GM23338 (cell line): ENCODE measurements at regions not wholly inside any gene's neighbourhood (a gene's known extent, or its start where the extent isn't known, plus 50 kb on each side); places are given as distances from the start of the nearest gene placed in this dataset.

Experiments used
- ATAC-seq: fragments of 200-7000 bp; cut with Tn5 transposase; 3 replicates; pipeline ENCODE4 v1.9.1; 2020
- DNase-seq: peaks from one replicate; pipeline ENCODE4 v3.0.0-alpha.2; 2015; ENCODE audit warnings: low spot score
- H2AFZ ChIP-seq: fragments of 200-600 bp; sonication (generic); 2 replicates; pipeline ENCODE4 v1.8.0; 2016; ENCODE audit warnings: antibody characterized with exemption, mild to moderate bottlenecking, moderate library complexity
- H3F3A ChIP-seq: fragments of 200-600 bp; sonication (generic); replicated peaks from 2 replicates; pipeline ENCODE4 v1.8.0; 2017; ENCODE audit warnings: antibody characterized with exemption, mixed run types, low read depth
- H3K27ac ChIP-seq: fragments of 200-600 bp; sonication (generic); 2 replicates; pipeline ENCODE4 v1.6.1; 2016; ENCODE audit warnings: low read depth
- H3K27me3 ChIP-seq: fragments of 200-600 bp; sonication (generic); 2 replicates; pipeline ENCODE4 v1.8.0; 2016; ENCODE audit warnings: mild to moderate bottlenecking, mixed run types, moderate library complexity; ENCODE audit not compliant: insufficient read depth
- H3K36me3 ChIP-seq: fragments of 200-600 bp; sonication (generic); 2 replicates; pipeline ENCODE4 v1.8.0; 2016; ENCODE audit warnings: mild to moderate bottlenecking; ENCODE audit not compliant: insufficient read depth
- H3K4me1 ChIP-seq: fragments of 200-600 bp; sonication (generic); 2 replicates; pipeline ENCODE4 v1.8.0; 2016; ENCODE audit warnings: mild to moderate bottlenecking, moderate library complexity; ENCODE audit not compliant: insufficient read depth
- H3K4me2 ChIP-seq: fragments of 200-600 bp; sonication (generic); 2 replicates; pipeline ENCODE4 v1.7.1; 2017; ENCODE audit warnings: mixed run types
- H3K4me3 ChIP-seq: fragments of 200-600 bp; sonication (generic); 2 replicates; pipeline ENCODE4 v1.6.1; 2016; ENCODE audit warnings: mixed run types
- H3K79me2 ChIP-seq: fragments of 200-600 bp; sonication (generic); replicated peaks from 2 replicates; pipeline ENCODE4 v1.8.0; 2017; ENCODE audit warnings: mild to moderate bottlenecking; ENCODE audit not compliant: insufficient read depth
- H3K9me2 ChIP-seq: fragments of 200-600 bp; sonication (generic); 2 replicates; pipeline ENCODE4 v1.8.0; 2017; ENCODE audit not compliant: insufficient read depth
- H4K20me1 ChIP-seq: fragments of 200-600 bp; sonication (generic); replicated peaks from 2 replicates; pipeline ENCODE4 v1.8.0; 2017; ENCODE audit warnings: mild to moderate bottlenecking; ENCODE audit not compliant: insufficient read depth
- H3K27ac Mint-ChIP-seq: 2 replicates; pipeline ENCODE4 v1.8.0; 2020; ENCODE audit warnings: inconsistent platforms, mild to moderate bottlenecking, moderate library complexity, mixed read lengths
- H3K27me3 Mint-ChIP-seq: 3 replicates; pipeline ENCODE4 v1.8.0; 2022; ENCODE audit warnings: low read depth, mild to moderate bottlenecking, moderate library complexity, mixed read lengths, inconsistent platforms; ENCODE audit not compliant: insufficient read depth, poor library complexity
- H3K36me3 Mint-ChIP-seq: 3 replicates; pipeline ENCODE4 v1.8.0; 2021; ENCODE audit warnings: low read depth, mild to moderate bottlenecking, inconsistent platforms, moderate library complexity, mixed read lengths
- H3K4me1 Mint-ChIP-seq: 3 replicates; pipeline ENCODE4 v1.8.0; 2020; ENCODE audit warnings: mild to moderate bottlenecking, inconsistent platforms, mixed read lengths
- H3K4me3 Mint-ChIP-seq: 3 replicates; pipeline ENCODE4 v1.8.0; 2021; ENCODE audit warnings: moderate library complexity, mild to moderate bottlenecking, inconsistent platforms, mixed read lengths
- H3K9me3 Mint-ChIP-seq: 3 replicates; pipeline ENCODE4 v1.8.0; 2020; ENCODE audit warnings: moderate library complexity, mild to moderate bottlenecking, inconsistent platforms, mixed read lengths
- CREB1 ChIP-seq: fragments of 250-450 bp; sonication (Bioruptor Pico); IDR thresholded peaks from 2 replicates; pipeline ENCODE4 v1.5.0; 2020; ENCODE audit warnings: low read depth, mild to moderate bottlenecking, moderate library complexity
- EZH2 ChIP-seq: fragments of 200-600 bp; sonication (generic); IDR thresholded peaks from one replicate; pipeline ENCODE4 v1.8.0; 2017; ENCODE audit warnings: antibody characterized with exemption, mild to moderate bottlenecking, low read depth; ENCODE audit not compliant: unreplicated experiment
- EZH2phosphoT487 ChIP-seq: fragments of 200-600 bp; sonication (generic); IDR thresholded peaks from one replicate; pipeline ENCODE4 v1.8.1; 2018; ENCODE audit warnings: antibody characterized with exemption; ENCODE audit not compliant: unreplicated experiment
- JUNB ChIP-seq: IDR thresholded peaks from one replicate; pipeline ENCODE4 v1.6.1; 2016; ENCODE audit warnings: antibody characterized with exemption; ENCODE audit not compliant: unreplicated experiment
- NANOG ChIP-seq: IDR thresholded peaks from 2 replicates; pipeline ENCODE4 v1.6.1; 2016; ENCODE audit warnings: antibody characterized with exemption, borderline replicate concordance
- STAT1 ChIP-seq: IDR thresholded peaks from one replicate; pipeline ENCODE4 v1.6.1; 2016; ENCODE audit warnings: antibody characterized with exemption; ENCODE audit not compliant: unreplicated experiment
- ZNF114 ChIP-seq: fragments of 250-450 bp; sonication (Bioruptor Pico); IDR thresholded peaks from 2 replicates; pipeline ENCODE4 v1.5.0; 2020; ENCODE audit warnings: mild to moderate bottlenecking, moderate library complexity
- TF ChIP-seq, protein P1 (sequence below): IDR thresholded peaks from one replicate; pipeline ENCODE4 v1.6.1; 2018; ENCODE audit warnings: antibody characterized with exemption; ENCODE audit not compliant: unreplicated experiment
- TF ChIP-seq, protein P2 (sequence below): IDR thresholded peaks from 2 replicates; pipeline ENCODE4 v1.6.1; 2016; ENCODE audit warnings: antibody characterized with exemption
- TF ChIP-seq, protein P3 (sequence below), 2 experiments: fragments of 200-600 bp in 1 of 2; sonication (generic) in 1 of 2; conservative IDR thresholded peaks; 2 replicates each; pipeline versions ENCODE4 v1.5.1 to v1.6.1; 2016 to 2017; ENCODE audit warnings: antibody characterized with exemption in 2 of 2, low read depth in 2 of 2, mild to moderate bottlenecking in 2 of 2, moderate library complexity in 1 of 2

DNA sequence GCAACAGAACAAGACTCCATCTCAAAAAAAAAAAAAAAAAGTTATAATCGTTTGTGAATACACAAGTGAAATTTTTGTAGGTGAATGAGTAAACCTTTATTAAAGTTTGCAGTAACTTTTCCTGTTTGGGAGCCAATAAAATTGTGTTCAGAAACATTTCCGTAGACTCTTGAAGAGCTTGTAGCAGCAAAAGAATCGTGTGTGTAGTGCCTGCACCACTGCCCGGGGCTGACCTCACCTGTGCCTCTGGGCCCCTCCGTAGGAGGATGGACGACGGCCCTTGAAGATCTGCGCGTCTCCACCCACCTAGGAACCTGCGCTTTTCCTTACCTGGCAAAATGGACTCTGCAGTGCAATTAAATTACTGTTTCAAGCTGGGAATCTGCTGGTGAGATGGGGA is 366.0 kb downstream of the THBS2 start:
- TF ChIP-seq NANOG (no peak), EZH2 (no peak), ZNF114 (CRISPR knock-in tag) (no peak), CREB1 (no peak), STAT1 (no peak), JUNB (no peak), EZH2phosphoT487 (no peak)
- TF ChIP-seq, protein P1, sequence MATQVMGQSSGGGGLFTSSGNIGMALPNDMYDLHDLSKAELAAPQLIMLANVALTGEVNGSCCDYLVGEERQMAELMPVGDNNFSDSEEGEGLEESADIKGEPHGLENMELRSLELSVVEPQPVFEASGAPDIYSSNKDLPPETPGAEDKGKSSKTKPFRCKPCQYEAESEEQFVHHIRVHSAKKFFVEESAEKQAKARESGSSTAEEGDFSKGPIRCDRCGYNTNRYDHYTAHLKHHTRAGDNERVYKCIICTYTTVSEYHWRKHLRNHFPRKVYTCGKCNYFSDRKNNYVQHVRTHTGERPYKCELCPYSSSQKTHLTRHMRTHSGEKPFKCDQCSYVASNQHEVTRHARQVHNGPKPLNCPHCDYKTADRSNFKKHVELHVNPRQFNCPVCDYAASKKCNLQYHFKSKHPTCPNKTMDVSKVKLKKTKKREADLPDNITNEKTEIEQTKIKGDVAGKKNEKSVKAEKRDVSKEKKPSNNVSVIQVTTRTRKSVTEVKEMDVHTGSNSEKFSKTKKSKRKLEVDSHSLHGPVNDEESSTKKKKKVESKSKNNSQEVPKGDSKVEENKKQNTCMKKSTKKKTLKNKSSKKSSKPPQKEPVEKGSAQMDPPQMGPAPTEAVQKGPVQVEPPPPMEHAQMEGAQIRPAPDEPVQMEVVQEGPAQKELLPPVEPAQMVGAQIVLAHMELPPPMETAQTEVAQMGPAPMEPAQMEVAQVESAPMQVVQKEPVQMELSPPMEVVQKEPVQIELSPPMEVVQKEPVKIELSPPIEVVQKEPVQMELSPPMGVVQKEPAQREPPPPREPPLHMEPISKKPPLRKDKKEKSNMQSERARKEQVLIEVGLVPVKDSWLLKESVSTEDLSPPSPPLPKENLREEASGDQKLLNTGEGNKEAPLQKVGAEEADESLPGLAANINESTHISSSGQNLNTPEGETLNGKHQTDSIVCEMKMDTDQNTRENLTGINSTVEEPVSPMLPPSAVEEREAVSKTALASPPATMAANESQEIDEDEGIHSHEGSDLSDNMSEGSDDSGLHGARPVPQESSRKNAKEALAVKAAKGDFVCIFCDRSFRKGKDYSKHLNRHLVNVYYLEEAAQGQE, result no peak
- TF ChIP-seq, protein P2, sequence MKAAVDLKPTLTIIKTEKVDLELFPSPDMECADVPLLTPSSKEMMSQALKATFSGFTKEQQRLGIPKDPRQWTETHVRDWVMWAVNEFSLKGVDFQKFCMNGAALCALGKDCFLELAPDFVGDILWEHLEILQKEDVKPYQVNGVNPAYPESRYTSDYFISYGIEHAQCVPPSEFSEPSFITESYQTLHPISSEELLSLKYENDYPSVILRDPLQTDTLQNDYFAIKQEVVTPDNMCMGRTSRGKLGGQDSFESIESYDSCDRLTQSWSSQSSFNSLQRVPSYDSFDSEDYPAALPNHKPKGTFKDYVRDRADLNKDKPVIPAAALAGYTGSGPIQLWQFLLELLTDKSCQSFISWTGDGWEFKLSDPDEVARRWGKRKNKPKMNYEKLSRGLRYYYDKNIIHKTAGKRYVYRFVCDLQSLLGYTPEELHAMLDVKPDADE, result no peak
- TF ChIP-seq, protein P3, sequence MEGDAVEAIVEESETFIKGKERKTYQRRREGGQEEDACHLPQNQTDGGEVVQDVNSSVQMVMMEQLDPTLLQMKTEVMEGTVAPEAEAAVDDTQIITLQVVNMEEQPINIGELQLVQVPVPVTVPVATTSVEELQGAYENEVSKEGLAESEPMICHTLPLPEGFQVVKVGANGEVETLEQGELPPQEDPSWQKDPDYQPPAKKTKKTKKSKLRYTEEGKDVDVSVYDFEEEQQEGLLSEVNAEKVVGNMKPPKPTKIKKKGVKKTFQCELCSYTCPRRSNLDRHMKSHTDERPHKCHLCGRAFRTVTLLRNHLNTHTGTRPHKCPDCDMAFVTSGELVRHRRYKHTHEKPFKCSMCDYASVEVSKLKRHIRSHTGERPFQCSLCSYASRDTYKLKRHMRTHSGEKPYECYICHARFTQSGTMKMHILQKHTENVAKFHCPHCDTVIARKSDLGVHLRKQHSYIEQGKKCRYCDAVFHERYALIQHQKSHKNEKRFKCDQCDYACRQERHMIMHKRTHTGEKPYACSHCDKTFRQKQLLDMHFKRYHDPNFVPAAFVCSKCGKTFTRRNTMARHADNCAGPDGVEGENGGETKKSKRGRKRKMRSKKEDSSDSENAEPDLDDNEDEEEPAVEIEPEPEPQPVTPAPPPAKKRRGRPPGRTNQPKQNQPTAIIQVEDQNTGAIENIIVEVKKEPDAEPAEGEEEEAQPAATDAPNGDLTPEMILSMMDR (conservative IDR thresholded peaks at IDR 0.05; ENCODE audit: low read depth in 2 of 2), result no peak
- no peak overlapping the region for H3K4me3 ChIP-seq
- H3K36me3 Mint-ChIP-seq, result no peaks in the 10 kb centered on the region; the same call in 2 of the 3 replicates
- no peaks in the 10 kb centered on the region for H3K4me1 ChIP-seq
- no peaks in the 10 kb centered on the region for H3F3A ChIP-seq
- H3K4me2 ChIP-seq, result no peak overlapping the region
- H3K4me3 Mint-ChIP-seq, result no peak overlapping the region
- H3K9me3 Mint-ChIP-seq, result no peaks in the 10 kb centered on the region; the same call in 2 of the 3 replicates
- no peaks in the 10 kb centered on the region for H3K79me2 ChIP-seq
- no peaks in the 10 kb centered on the region for H3K9me2 ChIP-seq
- no peak overlapping the region for H2AFZ ChIP-seq
- no peaks in the 10 kb centered on the region for H3K36me3 ChIP-seq
- H3K27me3 Mint-ChIP-seq, result peaks cover 12% of the 10 kb centered on the region
- no peak overlapping the region for H3K27ac ChIP-seq
- H3K4me1 Mint-ChIP-seq, result peaks cover 7% of the 10 kb centered on the region; the same call in 1 of the 3 replicates
- no peaks in the 10 kb centered on the region for H4K20me1 ChIP-seq
- DNase-seq, result no peak
- peaks cover 5% of the 10 kb centered on the region; the same call in 1 of the 2 replicates for H3K27me3 ChIP-seq
- H3K27ac Mint-ChIP-seq, result no peak overlapping the region
- no peak for ATAC-seq

DNA sequence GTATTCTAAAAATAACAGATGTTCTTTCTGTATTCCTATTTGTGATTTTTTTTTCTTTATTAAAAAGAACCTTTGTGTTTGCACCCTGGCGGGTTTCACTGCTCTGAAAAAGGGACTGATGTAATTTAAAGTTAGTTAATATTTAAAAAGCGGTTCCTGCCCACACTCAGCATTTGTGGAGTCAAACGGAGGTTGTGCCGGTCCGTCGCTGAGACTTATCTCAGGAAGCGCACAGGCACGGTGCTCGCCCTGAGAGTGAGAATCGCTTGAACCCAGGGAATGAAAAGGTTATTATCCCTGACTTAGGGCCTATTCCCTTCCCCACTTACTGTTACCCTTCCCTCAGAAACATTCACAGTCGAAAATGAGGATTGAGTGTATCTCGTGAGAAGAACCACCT is 366.7 kb downstream of the THBS2 start:
- Histone ChIP-seq H2AFZ (no peak overlapping the region), H3K4me2 (no peak overlapping the region), H3K9me2 (no peaks in the 10 kb centered on the region)
- no peak for TF ChIP-seq ZNF114 (CRISPR knock-in tag)
- no peak for TF ChIP-seq NANOG
- no peak for TF ChIP-seq JUNB

More for the DNA sequence above, 366.7 kb downstream of the THBS2 start:
- H3K79me2 ChIP-seq, result no peaks in the 10 kb centered on the region
- H3K4me3 ChIP-seq, result no peak overlapping the region
- H4K20me1 ChIP-seq, result no peaks in the 10 kb centered on the region
- H3K4me1 Mint-ChIP-seq, result peaks cover 7% of the 10 kb centered on the region; the same call in 1 of the 3 replicates
- no peak overlapping the region for H3K27ac Mint-ChIP-seq
- no peaks in the 10 kb centered on the region; the same call in 2 of the 3 replicates for H3K36me3 Mint-ChIP-seq
- no peaks in the 10 kb centered on the region for H3K36me3 ChIP-seq
- H3F3A ChIP-seq, result no peaks in the 10 kb centered on the region
- peaks cover 12% of the 10 kb centered on the region for H3K27me3 Mint-ChIP-seq
- H3K9me3 Mint-ChIP-seq, result no peaks in the 10 kb centered on the region; the same call in 2 of the 3 replicates
- peaks cover 5% of the 10 kb centered on the region; the same call in 1 of the 2 replicates for H3K27me3 ChIP-seq
- H3K4me1 ChIP-seq, result no peaks in the 10 kb centered on the region
- no peak overlapping the region for H3K27ac ChIP-seq
- ATAC-seq (no peak), DNase-seq (no peak)
- H3K4me3 Mint-ChIP-seq, result no peak overlapping the region
